NCI-H524 (cell line): ENCODE measurements at regions not wholly inside any gene's neighbourhood (a gene's known extent, or its start where the extent isn't known, plus 50 kb on each side); places are given as distances from the start of the nearest gene placed in this dataset.

Experiments used
- DNase-seq, 2 experiments: peaks; one replicate each; lab custom pipeline; 2025; lab: John Stamatoyannopoulos, UW

DNA sequence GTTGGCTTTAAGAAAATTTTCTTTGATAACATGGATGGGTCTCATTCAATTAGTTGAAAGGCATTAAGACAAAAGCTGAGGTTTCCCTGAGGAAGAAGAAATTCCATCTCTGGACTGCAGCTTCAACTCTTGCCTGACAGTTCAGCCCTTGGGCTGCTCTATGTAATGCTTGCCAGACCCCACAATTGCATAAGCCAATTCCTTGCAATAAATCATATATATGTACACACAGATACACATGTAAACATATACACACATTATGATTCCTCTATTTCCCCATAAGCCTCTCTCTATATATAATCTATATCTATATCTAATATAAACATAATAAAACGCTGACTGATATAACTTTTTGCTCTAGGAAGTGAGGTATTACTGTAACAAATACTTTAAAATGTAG is 301.5 kb upstream of the PRMT6 start:
- DNase-seq: no peak

DNA sequence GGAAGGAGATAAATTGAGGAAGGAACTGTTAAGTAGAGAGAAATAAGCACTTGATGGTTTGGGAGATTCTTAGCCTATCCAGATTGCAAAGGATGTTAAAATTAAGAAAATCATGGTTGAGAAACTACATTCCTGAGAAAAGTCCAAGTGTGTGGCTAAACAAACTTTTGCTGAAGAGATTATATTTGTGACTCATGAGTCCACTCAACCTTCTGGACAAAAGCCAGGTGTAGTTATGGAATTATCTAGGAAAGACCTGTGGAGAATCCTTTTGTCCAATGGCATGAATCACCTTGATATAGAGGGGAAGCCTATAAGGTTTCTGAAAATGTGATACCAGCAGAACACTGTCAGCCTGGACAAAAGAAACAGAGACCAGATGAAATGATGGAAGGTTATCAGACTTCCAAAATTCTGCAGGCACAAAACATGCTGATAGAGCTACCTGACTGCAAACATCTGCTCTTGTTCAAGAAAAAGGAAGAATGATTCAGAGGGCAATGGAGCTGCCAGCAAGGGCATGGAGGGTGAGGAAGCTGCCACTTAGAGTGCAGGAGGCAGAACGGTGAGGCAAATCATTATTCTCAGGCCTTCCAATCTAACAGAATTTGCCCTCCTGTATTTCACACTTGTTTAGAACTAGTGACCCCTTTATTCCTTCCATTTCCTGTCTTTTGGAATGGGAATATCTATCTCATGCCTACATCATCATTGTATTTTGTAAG is 300.6 kb upstream of the PRMT6 start:
- no peak for DNase-seq

DNA sequence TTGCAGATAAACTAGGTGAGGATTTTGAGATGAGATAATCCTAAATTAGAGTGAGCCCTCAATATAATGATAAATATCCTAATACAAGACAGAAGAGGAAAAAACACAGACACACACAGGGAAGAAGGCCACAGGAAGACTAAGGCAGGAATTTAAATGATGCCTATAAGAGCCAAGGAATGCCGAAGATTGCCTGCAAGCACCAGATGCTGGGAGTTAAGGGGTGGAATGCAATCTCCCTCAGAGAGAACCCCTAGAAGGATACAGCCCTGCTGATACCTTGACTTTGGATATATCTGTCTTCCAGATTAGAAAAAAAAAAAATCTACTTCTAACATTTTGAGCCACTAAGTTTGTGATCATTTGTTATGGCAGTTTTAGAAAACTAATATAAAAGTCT is 299.7 kb upstream of the PRMT6 start:
- no peak for DNase-seq

DNA sequence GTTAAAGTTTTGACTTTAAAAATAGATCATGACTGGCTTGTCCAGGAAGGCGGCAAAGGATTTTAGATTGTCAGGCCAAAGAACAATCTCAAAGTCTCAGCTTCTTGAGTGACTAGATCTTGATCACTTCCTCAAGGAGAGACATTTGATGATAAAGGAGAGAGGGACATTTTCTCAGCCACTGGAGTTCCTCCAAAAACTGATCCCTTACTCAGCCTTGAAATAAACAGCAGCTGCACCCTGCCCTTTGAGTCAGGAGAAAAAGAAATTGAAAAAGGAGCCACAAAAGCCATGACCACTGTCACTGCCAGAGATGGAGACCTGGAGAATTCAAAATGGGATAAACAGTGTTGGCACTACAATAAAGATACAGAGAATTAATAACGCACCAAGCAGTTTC is 288.4 kb upstream of the PRMT6 start:
- DNase-seq: no peak

DNA sequence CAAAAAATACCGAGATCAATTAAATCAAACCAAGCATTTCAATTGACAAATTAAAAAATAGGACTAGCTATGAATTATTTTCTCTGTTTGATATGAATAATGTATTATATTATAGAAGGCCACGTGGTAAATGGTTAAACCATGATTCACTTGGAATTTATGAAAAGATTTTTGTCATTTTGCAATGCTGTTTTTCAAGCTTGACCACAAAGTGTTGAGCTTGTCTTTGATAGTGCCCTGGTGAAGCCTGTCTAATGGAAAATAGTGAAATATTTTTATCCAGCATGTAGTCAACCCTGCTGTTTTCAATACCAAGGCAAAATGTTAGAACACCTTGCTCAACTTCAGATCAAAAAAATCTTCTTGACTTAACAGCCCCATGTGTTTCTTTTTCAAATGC is 288.0 kb upstream of the PRMT6 start:
- DNase-seq: no peak

DNA sequence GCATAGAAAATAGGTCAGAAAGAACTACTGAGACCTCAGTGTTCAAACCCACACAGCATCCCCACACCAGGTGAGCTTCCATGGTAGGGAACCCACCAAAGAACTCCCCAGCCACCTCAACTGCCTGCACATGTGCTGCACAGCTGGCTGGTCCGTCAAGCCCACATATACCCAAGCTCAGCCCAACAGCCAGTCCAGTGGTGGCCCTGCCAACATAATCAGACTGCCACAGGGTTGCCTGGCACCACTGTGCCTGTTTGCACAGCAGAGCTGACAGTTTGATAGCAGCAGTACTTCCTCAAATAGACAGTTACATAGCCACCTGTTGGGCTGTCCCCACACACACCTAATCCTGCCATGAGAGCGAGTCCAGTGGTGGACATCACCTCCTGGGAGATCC is 283.3 kb upstream of the PRMT6 start:
- DNase-seq: no peak

DNA sequence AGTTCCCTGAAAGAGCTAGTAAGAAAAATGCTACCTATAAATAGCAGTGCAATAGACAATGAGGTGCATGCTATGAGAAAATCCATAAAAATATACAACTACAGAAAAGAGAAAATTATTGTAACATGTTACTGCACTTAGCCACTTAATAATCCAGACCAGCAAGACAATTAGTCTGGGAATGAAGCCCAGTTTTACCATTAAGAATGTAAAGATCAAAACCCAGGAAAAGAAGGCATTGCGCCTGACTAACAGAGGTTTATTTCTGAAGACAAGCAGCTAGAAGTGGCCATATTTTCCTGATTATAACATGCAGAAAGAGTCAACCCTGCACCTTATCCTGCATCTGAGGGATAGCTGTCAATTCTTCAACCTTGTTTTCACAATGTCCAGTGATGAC is 276.4 kb upstream of the PRMT6 start:
- no peak for DNase-seq

DNA sequence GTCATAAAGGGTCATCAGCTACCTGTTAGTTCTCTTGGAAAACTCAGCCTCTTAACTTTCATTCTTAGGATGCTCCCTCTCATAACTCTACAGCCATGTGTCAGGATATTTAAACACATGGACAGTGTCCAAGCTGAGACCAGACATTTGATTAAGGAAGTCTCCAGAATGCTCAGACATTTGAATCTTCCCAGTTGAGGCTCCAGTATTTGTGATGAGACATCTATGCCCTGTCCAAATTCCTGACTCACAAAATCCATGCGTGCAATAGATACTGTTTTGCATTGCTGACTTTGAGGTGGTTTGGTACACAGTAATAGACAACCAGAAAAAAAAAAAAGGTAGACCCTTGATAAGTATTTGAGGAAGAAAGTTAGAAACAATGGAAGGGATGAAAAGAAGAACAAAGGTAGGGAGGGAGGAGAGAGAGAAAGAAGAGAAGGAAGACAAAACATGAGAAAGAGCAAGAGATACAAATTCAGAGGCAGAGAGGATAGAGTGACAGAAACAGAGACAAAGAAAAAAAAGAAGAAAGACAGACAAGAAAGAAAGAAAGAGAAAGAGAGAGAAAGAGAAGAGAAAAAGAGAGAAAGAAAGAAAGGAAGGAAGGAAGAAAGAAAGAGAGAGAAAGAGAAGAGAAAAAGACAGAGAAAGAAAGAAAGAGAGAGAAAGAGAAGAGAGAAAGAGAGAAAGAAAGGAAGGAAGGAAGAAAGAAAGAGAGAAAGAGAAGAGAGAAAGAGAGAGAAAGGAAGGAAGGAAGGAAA is 275.5 kb upstream of the PRMT6 start:
- DNase-seq: no peak

DNA sequence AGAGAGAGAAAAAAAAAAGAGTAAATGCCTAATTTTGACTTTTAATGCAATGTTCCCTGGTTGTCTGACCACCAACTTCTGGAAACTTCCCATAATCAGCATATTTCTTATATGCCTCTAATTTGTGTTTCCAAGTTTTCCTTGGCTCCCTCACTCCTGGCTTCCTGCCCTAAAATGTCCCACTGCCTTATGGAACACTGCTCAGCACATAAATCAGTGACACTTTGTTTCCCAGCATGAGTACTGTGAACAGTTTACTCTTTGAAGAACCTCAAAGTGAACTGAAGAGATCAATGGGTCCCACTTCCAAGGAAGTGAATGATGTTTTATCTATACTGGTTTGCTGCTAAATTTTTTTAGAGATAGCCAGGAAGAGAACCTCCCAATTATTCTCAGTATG is 271.3 kb upstream of the PRMT6 start:
- no peak for DNase-seq

DNA sequence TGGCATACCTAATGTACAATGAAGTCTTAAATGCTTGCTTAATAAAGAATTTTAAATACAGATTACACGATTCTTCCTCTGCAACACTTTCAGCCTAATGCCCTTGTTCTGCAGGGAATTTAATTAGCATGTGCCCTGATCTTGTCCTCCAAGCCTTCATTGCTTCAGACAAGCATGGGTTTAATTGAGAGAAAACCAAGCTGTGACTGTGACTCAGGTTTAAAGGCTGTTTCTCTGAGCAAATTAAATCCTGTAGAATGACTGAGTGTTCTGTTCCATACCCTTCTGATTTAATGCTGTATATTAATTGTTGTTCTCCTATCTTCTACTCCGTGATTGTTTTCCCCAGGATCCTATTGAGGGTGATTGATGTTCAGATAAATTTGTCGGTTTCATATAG is 269.0 kb upstream of the PRMT6 start:
- DNase-seq: no peak

DNA sequence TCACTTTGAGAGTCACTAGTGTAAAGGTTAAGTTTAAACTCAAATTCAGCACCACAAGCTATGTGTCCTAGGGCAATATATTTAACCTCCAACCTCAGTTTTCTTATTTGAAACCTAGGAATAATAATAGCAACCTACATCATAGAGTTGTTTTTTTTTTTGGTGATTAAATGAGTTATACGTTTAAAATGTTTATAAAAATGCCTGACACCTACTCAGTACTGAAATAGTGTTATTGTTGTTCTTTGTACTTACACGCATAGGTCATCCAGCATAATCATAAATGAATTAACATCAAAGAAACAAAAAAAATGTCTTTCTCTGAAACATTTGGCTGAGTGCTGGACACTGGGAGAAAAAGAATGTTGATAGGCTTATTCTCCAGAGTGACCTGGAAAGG is 266.8 kb upstream of the PRMT6 start:
- no peak for DNase-seq

DNA sequence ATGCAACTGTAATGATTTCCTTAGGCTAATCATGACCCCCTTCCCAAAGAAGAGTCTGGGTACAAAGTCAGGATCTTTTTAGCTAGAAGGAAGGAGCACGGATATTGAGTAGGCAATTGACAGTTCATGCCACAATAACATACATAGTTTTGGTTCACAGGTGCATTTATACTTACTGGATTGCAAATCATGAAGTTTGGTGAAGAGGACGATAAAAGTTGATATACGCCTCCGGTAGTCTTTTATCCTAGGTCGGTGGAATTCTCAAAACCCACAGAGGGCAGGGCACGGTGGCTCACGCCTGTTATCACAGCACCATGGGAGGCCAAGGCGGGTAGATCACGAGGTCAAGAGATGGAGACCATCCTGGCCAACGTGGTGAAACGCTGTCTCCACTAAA is 265.4 kb upstream of the PRMT6 start:
- DNase-seq: no peak

DNA sequence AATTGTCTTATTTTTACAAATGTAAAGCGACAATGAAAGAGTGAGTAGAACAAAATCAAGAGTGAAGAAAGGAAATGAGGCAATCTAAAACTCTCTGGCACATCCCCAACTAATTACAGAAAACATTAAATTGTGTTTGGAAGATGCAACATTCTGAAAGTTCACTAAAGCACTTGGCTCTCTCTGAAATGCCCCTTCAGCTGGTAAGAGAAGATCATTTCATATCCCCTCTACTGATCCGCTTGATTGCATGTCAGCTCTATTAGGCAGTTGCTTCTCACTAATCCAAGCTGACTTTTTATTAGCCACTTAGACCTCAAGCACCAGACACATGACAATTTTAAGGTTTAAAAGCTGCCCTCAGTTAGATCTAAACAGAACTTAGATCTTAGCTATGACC is 262.8 kb upstream of the PRMT6 start:
- peak; percentile 33 to 81 for DNase-seq

DNA sequence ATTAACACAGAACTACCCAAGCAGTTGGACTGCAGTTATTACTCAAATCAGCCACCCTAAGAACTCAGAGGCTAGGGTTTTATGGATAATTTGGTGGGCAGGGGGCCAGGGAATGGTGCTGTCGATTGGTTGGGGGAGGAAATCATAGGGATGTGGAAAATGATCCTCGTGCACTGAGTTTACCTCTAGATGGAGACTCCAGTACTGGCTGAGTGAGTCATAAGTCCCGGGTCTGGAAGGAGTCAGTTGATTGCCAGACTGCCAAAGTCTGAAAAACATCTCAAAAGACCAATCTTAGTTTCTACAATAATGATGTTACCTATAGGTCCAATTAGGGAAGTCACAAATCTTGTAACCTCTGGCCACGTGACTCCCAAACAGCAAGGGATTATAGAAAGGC is 257.5 kb upstream of the PRMT6 start:
- DNase-seq: no peak

DNA sequence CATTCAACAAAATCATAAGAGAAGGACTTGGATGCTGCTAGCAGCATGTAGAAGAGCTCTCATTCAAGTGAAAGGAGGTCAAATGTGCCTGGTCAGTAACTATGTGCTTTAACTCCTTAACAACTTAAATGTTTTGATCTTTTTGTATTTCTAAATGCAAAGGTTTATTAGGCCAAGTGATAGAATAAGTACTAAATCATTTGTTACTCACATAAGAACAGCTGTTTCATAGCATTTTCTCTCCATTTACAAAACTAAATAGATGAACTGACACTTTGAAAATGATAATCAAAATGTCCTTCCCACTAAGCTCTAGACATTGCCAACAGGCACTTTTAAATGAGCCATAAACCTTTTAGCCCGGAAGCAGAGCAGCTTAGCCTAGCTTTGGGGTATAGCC is 254.3 kb upstream of the PRMT6 start:
- no peak for DNase-seq

DNA sequence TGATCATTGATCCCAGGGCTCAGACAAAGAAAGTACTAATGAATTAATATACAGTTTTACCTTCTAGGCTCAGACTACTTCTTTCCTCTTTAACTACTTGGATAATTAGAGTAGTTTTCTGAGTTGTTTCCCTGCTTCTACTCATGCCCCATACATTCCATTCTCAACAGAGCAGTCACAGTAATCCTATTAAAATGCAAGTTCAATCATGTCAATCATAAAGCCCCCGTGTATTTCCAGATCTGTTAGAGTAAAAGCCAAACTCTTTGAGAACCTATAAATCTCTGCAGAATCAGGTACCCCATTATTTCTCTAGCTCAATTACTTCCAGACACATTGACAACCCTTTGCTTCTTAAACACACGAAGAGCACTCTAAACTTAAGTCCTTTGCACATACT is 242.1 kb upstream of the PRMT6 start:
- no peak for DNase-seq

DNA sequence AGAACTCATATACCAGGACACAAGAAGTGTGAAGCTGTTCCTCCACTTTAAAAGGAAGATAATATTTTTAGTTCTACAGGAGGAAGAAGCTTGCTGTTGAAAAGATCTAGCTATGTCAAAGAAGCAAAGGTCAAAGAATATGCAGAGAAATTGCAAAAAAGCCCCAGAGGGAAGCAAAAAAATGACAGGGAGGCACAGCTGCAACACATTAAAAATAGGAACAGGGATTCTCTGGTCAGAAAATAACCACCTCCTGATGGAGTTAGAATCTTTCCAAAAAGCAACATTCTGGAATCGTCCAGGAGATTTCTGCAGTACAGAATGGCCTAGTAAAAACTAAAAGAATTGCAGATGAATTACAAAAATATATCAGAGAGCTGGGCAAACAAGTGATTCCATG is 238.9 kb upstream of the PRMT6 start:
- no peak for DNase-seq

DNA sequence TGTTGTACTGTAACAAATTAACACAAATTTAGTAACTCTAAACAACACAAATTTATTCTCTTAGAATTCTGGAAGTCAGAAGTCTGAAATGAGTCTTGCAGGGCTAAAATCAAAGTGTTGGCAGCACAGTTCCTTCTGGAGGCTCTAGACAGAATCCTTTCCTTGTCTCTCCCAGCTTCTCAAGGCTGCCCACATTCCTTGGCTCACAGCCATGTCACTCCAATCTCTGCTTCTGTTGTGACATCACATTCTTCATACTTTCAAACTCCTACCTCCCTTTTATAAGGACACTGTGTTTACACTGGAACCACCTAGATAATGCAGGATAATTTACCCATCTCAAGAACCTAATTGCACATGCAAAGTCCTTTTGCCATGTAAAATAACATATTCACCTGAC is 225.0 kb upstream of the PRMT6 start:
- no peak for DNase-seq

DNA sequence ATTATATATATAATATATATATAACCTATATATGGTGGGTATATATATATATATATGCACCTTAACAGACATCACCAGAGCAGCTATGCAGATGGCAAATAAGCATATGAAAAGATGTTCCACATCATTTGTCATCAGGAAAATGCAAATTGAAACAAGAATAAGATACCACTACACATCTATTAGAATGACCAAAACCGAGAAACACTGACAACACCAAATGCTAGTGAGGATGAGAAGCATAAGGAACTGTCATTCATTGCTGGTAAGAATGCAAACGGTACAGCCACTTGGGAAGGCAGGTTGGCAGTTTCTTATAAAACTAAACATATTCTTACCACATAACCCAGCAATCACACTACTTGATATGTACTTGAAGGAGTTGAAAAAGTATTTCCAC is 219.8 kb upstream of the PRMT6 start:
- no peak for DNase-seq

DNA sequence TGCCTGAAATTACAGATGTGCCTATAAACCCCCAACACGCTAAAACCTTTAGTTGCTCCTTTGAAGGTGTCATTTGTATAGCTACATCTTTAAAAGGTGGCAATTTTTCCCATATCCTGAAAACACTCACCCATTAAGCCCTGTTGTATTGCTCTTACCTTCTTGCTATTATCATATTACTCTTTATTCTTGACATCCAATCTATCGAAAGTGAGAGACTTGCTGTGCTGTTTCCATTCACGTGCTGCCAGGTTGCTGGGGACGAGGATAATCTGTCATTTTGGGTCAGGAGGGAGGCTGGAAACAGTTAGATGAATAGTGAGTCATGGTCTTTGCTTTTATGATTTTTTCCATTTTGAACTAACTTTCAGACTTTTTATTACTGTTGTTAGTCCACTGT is 213.0 kb upstream of the PRMT6 start:
- no peak for DNase-seq

DNA sequence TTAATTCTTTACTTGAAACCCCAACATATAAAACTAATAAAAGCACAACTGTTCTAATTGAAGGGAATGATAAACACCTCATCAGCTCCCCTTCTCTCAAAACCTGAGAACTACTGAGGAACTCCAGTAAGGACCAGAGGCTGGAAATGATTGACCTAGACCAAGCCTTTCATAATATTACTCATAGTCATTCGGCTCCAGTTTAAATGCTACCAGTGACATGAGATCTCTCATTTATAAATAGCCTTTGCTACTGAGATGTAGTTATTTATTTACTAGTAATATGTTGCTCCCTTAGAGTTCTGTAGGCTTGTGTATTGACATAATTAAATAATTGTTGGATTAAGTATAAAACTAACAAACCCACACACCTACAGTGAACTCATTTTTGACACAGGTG is 209.8 kb upstream of the PRMT6 start:
- no peak for DNase-seq

DNA sequence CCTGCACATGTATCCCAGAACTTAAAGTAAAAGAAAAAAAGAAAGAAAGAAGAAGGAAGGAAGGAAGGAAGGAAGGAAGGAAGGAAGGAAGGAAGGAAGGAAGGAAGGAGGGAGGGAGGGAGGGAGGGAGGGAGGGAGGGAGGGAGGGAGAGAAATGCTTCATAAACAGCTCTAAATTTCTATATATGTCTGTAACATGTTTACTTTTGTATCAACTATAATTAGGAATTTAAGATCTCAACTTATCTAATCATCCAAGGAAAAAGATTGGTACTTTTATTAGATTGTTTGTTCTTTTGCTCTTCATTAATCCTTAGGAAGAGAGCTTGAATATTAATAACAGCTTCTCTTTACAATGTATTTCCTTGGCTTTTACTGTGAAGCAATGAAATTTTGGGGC is 195.4 kb upstream of the PRMT6 start:
- DNase-seq: no peak

DNA sequence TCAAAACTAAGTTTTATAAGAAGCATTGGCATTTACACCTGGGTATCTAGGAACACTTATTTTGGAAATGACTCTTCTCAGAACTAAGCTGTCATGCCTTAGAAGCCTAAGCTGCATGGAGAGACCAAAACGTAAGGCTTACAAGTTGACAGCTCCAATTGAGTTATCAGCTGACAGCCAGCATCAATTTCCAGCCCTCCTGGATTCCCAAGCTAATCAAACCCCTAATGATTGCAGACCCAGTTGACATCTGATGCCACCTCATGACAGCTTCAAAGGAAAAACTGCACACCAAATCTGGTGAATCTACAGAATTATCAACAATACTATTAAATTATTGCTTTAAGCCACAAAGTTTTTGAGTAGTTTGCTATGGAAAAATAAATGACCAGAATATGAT is 187.6 kb upstream of the PRMT6 start:
- no peak for DNase-seq

DNA sequence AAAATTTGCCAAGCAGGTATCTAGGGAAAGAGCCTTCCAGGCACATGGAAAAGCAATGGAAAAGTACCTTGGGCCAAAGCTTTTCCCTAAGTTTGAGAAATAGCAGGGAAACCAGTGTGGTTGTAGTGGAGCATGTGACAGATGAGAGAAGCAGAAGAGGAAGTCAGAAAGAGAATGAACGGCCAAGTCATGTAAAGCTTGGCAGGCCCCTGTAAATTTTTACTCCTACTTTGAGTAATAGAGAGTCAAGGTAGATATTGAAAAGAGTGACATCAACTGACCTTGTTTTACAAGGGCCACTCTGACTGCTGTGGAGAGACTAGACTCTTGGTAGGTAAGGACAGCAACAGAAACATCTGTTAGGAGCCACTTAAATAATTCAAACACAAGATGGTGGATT is 180.9 kb upstream of the PRMT6 start:
- DNase-seq: no peak
